GM20000 (cell line): ENCODE measurements at regions not wholly inside any gene's neighbourhood (a gene's known extent, or its start where the extent isn't known, plus 50 kb on each side); places are given as distances from the start of the nearest gene placed in this dataset.
A peak's percentile ranks its signal among the peaks of the same experiment; 100 is the strongest.

Experiments
- DNase-seq: peaks from one replicate; pipeline ENCODE4 v3.0.0; 2012; ENCODE audit warnings: low spot score
- TF ChIP-seq, protein P1 (sequence below): IDR thresholded peaks from 2 replicates; pipeline ENCODE4 v1.5.1; 2012; ENCODE audit warnings: mild to moderate bottlenecking, control low read depth; ENCODE audit errors: extremely low read depth, missing control alignments

DNA sequence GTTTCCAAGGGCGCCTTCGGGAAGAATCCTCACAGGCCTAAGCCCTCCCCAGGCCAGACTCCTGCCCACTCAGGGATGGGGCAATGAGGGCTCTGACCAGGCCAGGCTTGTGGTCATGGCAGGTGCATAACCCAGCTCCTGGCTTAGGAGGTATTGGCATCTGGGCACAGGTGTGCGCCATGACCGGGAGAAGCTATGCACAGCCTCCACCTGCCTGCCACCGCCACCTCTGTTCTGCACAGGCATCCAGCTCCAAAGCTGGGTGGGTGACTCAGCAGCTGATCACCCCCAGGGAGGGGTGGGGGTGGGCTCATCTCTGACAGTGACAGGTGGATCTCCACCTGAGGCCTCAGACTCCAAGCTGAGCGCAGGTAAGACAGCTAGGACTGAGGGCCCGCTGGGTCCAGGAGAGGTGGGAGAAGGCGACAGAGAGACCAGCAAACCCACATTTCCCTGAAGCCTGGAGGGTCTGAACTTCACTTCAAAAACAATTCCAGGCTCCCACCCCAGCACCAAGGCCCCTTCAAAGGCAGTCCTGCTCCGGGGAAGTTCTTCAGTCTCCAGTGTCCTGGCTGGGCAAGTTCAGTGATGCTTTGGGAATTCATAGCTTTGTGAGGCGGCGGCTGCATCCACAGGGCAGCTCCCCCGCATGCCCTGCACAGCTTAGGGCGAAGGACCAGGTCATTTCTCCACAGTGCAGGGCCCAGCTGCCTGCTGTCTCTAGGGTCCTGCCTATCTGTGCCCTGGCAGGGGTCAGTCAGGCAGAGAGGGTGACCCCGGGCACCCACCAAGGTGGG, 121.6 kb upstream of the SMURF2 start:
- DNase-seq: no peak
- TF ChIP-seq, protein P1, sequence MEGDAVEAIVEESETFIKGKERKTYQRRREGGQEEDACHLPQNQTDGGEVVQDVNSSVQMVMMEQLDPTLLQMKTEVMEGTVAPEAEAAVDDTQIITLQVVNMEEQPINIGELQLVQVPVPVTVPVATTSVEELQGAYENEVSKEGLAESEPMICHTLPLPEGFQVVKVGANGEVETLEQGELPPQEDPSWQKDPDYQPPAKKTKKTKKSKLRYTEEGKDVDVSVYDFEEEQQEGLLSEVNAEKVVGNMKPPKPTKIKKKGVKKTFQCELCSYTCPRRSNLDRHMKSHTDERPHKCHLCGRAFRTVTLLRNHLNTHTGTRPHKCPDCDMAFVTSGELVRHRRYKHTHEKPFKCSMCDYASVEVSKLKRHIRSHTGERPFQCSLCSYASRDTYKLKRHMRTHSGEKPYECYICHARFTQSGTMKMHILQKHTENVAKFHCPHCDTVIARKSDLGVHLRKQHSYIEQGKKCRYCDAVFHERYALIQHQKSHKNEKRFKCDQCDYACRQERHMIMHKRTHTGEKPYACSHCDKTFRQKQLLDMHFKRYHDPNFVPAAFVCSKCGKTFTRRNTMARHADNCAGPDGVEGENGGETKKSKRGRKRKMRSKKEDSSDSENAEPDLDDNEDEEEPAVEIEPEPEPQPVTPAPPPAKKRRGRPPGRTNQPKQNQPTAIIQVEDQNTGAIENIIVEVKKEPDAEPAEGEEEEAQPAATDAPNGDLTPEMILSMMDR: no peak

- TF ChIP-seq, protein P1: no peak
- peak; percentile 19 for DNase-seq
These were observed 120.9 kb upstream of the SMURF2 start for GRCh38 chr17:64783031-64783461.

GRCh38 chr17:64781810-64782555, 119.9 kb upstream of the SMURF2 start:
- TF ChIP-seq, protein P1: no peak
- peak; percentile 4 for DNase-seq

- TF ChIP-seq, protein P1: no peak
These were observed 119.1 kb upstream of the SMURF2 start for GRCh38 chr17:64781014-64781756.

GRCh38 chr17:64780096-64781013, 118.2 kb upstream of the SMURF2 start:
- peak; percentile 75 for DNase-seq

More at GRCh38 chr17:64781014-64781756, 119.1 kb upstream of the SMURF2 start:
- DNase-seq: peak; percentile 45

More at GRCh38 chr17:64780096-64781013, 118.2 kb upstream of the SMURF2 start:
- TF ChIP-seq, protein P1: no peak
